Endothelial cell (in vitro differentiated cells): ENCODE measurements at regions not wholly inside any gene's neighbourhood (a gene's known extent, or its start where the extent isn't known, plus 50 kb on each side); places are given as distances from the start of the nearest gene placed in this dataset.

ENCODE experiments used
- DNase-seq: peaks from one replicate; pipeline ENCODE4 v3.0.0; 2021; ENCODE audit warnings: low spot score
- H3K27ac Mint-ChIP-seq: one replicate; pipeline ENCODE4 v1.8.0; 2021; ENCODE audit warnings: mixed read lengths, inconsistent platforms; ENCODE audit not compliant: unreplicated experiment
- H3K27me3 Mint-ChIP-seq: one replicate; pipeline ENCODE4 v1.8.0; 2021; ENCODE audit warnings: mild to moderate bottlenecking, moderate library complexity, mixed read lengths, inconsistent platforms; ENCODE audit not compliant: unreplicated experiment
- H3K36me3 Mint-ChIP-seq: one replicate; pipeline ENCODE4 v1.8.0; 2021; ENCODE audit warnings: mild to moderate bottlenecking, low read depth, mixed read lengths, inconsistent platforms; ENCODE audit not compliant: unreplicated experiment
- H3K4me1 Mint-ChIP-seq: one replicate; pipeline ENCODE4 v1.8.0; 2021; ENCODE audit warnings: mild to moderate bottlenecking, mixed read lengths, inconsistent platforms; ENCODE audit not compliant: unreplicated experiment
- H3K4me3 Mint-ChIP-seq: one replicate; pipeline ENCODE4 v1.8.0; 2021; ENCODE audit warnings: mild to moderate bottlenecking, mixed read lengths, inconsistent platforms; ENCODE audit not compliant: unreplicated experiment
- H3K9me3 Mint-ChIP-seq: one replicate; pipeline ENCODE4 v1.8.0; 2021; ENCODE audit warnings: mixed read lengths, inconsistent platforms; ENCODE audit not compliant: unreplicated experiment
- TF ChIP-seq, protein P1 (sequence below): fragments of 200-600 bp; sonication (generic); IDR thresholded peaks from one replicate; pipeline ENCODE4 v1.5.0; 2021; ENCODE audit warnings: antibody characterized with exemption; ENCODE audit not compliant: unreplicated experiment

DNA sequence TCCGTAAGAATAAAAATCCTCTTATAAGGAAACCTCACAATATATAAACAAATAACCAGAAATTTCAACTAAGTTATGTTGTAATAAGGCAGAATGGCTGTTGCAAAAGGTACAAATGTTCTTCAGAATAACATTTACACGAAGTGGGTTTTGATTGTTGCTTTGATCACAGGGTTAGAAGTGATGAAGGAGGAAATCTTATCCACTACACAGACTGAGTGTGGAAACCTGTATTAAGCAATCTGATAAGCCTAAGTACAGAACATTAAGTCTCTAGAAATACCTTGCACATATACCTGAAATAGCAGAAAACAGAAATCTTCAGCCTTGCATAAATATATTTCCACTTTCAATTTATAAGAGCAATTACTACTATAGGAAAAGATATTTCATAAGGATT, 251.9 kb downstream of the ETV1 start:
- Mint-ChIP-seq H3K4me1 (no peaks in the 10 kb centered on the region), H3K9me3 (no peaks in the 10 kb centered on the region), H3K27ac (no peak overlapping the region), H3K27me3 (peaks cover 1% of the 10 kb centered on the region), H3K4me3 (no peak overlapping the region), H3K36me3 (no peaks in the 10 kb centered on the region)
- no peak for DNase-seq
- TF ChIP-seq, protein P1, sequence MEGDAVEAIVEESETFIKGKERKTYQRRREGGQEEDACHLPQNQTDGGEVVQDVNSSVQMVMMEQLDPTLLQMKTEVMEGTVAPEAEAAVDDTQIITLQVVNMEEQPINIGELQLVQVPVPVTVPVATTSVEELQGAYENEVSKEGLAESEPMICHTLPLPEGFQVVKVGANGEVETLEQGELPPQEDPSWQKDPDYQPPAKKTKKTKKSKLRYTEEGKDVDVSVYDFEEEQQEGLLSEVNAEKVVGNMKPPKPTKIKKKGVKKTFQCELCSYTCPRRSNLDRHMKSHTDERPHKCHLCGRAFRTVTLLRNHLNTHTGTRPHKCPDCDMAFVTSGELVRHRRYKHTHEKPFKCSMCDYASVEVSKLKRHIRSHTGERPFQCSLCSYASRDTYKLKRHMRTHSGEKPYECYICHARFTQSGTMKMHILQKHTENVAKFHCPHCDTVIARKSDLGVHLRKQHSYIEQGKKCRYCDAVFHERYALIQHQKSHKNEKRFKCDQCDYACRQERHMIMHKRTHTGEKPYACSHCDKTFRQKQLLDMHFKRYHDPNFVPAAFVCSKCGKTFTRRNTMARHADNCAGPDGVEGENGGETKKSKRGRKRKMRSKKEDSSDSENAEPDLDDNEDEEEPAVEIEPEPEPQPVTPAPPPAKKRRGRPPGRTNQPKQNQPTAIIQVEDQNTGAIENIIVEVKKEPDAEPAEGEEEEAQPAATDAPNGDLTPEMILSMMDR = no peak

- peaks cover 1% of the 10 kb centered on the region for H3K27me3 Mint-ChIP-seq
- H3K4me1 Mint-ChIP-seq = no peaks in the 10 kb centered on the region
- TF ChIP-seq, protein P1 = no peak
- no peaks in the 10 kb centered on the region for H3K9me3 Mint-ChIP-seq
- H3K36me3 Mint-ChIP-seq = no peaks in the 10 kb centered on the region
- DNase-seq = no peak
- H3K27ac Mint-ChIP-seq = no peak overlapping the region
- no peak overlapping the region for H3K4me3 Mint-ChIP-seq
These were observed 247.3 kb downstream of the ETV1 start for GRCh38 chr7:13742126-13742525.

- Mint-ChIP-seq H3K4me3 (no peak overlapping the region), H3K36me3 (no peaks in the 10 kb centered on the region), H3K27me3 (peaks cover 1% of the 10 kb centered on the region)
These were observed 246.7 kb downstream of the ETV1 start for GRCh38 chr7:13742811-13743210.

GRCh38 chr7:13743226-13743625, 246.2 kb downstream of the ETV1 start:
- Mint-ChIP-seq H3K4me1 (peaks cover 4% of the 10 kb centered on the region), H3K9me3 (no peaks in the 10 kb centered on the region), H3K27ac (no peak overlapping the region), H3K27me3 (peaks cover 1% of the 10 kb centered on the region), H3K36me3 (no peaks in the 10 kb centered on the region), H3K4me3 (no peak overlapping the region)
- DNase-seq = no peak
- TF ChIP-seq, protein P1 = no peak

More at GRCh38 chr7:13742811-13743210, 246.7 kb downstream of the ETV1 start:
- H3K27ac Mint-ChIP-seq = no peak overlapping the region
- no peaks in the 10 kb centered on the region for H3K9me3 Mint-ChIP-seq
- peaks cover 3% of the 10 kb centered on the region for H3K4me1 Mint-ChIP-seq
- DNase-seq = peak; percentile 37
- TF ChIP-seq, protein P1 = no peak

DNA sequence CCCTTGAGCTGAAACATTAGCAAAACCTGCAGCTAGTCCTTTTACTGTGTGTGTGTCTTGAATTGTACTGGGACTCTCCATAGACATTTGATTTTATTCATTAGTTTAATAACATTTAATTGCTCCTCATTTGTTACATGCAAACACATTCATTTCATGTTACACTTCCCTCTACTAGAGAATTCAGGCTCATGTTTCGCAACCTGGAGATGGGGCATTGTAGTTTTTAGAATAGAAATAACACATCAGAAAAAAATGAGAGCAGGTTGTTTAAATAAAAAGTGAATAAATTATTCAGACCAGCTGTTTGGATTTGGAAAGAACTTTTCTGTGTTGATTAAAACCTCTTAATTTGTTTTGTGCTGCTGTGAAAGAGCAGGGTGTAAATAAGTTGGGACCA, 243.9 kb downstream of the ETV1 start:
- Mint-ChIP-seq H3K27me3 (no peaks in the 10 kb centered on the region), H3K4me3 (no peak overlapping the region), H3K4me1 (peaks cover 4% of the 10 kb centered on the region), H3K27ac (no peak overlapping the region), H3K36me3 (no peaks in the 10 kb centered on the region), H3K9me3 (no peaks in the 10 kb centered on the region)
- DNase-seq = no peak
- TF ChIP-seq, protein P1 = no peak
